ENCODE measurements at regions not wholly inside any gene's neighbourhood (a gene's known extent, or its start where the extent isn't known, plus 50 kb on each side); places are given as distances from the start of the nearest gene placed in this dataset.
"Not testable (repeated sequence)": the region's sequence is repeated elsewhere in the genome, so short reads cannot be mapped to it uniquely, and the experiment has no call there.

GRCh38 chr1:83491930-83492329 is 507.0 kb downstream of the TTLL7 start:
- TF ChIP-seq CTCF (IDR thresholded peaks at IDR 0.05) (no peak), POLR2A (IDR thresholded peaks at IDR 0.05) (no peak)
- no peaks in the 10 kb centered on the region for H3K4me1 ChIP-seq (replicated peaks in 1 of 2)
- no peak overlapping the region for H3K4me3 ChIP-seq
- no peaks in the 10 kb centered on the region for H3K9me3 ChIP-seq (replicated peaks in 1 of 3)
- intact Hi-C loops (cut with DNase I): no loop called here
- H3K36me3 ChIP-seq (replicated peaks in 1 of 2): no peaks in the 10 kb centered on the region
- H3K27me3 ChIP-seq: no peaks in the 10 kb centered on the region
- no peak for DNase-seq
- 80 to 89% (median 84%) methylated on average over 2 of the region's 2 CpGs for WGBS, 4 donors
- H3K27ac ChIP-seq: no peak overlapping the region

DNA sequence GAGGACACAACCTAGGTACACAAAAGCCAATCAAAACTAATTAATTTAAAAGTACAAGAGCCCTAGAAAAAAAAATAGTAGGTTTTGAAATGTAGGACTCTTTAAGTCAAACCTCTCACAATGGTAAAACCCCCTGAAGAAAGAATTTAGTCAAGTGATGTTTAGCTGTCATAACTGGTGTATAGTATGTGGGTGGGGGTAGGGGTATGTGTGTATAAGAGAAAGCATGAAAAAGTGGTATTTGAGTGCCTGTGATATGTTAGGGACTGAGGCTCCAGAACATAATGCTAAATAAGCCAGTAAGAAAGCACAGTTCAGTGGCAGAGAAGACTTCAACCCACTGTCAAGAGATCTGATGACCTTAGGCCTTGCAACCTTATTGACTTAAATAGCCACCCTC is 507.9 kb downstream of the TTLL7 start:
- no peaks in the 10 kb centered on the region for H3K36me3 ChIP-seq (replicated peaks in 1 of 2)
- intact Hi-C loops (cut with DNase I): no loop called here
- no peak overlapping the region for H3K4me3 ChIP-seq
- no peak for DNase-seq
- TF ChIP-seq POLR2A (IDR thresholded peaks at IDR 0.05) (no peak), CTCF (IDR thresholded peaks at IDR 0.05) (no peak)
- no peaks in the 10 kb centered on the region for H3K27me3 ChIP-seq
- H3K27ac ChIP-seq: no peak overlapping the region
- no peaks in the 10 kb centered on the region for H3K4me1 ChIP-seq (replicated peaks in 1 of 2)
- H3K9me3 ChIP-seq (replicated peaks in 1 of 3): no peaks in the 10 kb centered on the region

DNA sequence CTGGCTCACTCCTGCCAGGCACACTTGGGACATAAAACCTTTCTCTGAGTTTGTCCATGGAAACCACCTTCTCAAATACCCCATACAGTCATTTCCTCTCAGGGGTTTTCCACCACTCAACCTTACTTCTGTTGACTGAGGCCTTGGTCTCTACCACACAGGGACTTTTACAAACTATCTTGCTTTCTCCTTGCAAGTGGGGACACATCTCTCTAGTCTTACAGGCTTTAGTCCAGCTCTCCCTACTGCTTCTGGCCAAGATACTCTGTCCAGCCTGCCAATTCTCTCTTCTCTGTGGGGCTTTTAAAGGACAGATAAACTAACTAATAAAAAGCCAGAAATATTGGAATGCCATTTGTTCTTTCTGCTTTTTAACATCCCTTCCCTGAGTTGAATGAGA is 510.8 kb downstream of the TTLL7 start:
- intact Hi-C loops (cut with DNase I); H3K36me3 ChIP-seq (replicated peaks in 1 of 2): not testable (repeated sequence)

DNA sequence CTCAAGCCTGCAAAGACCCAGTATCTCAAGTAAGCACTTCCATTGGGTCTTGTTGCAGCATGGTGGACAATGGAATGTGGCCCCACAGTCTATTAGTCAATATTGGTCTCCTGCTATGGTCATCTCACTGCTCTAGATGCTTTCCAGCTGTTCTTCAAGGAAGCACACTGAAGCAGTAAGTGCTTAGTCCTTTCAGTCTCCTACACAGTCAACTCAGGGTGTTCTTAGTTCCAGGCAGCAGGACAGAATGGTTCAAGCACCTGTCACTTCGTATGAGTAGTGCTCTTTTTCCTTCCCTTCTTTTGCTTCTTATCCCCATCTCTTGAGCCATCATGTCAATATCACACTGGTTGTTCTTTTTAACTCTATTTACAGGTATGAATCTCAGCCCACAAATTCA is 511.5 kb downstream of the TTLL7 start:
- H3K27ac ChIP-seq; H3K36me3 ChIP-seq (replicated peaks in 1 of 2); H3K4me1 ChIP-seq (replicated peaks in 1 of 2); DNase-seq; intact Hi-C loops (cut with DNase I); H3K27me3 ChIP-seq; H3K9me3 ChIP-seq (replicated peaks in 1 of 3); H3K4me3 ChIP-seq: not testable (repeated sequence)
- WGBS, 4 donors: 72 to 88% (median 79%) methylated on average over 1 of the region's 1 CpG

More for the DNA sequence above, 510.8 kb downstream of the TTLL7 start:
- not testable (repeated sequence) for H3K4me3 ChIP-seq; H3K27ac ChIP-seq; H3K27me3 ChIP-seq; H3K9me3 ChIP-seq (replicated peaks in 1 of 3); H3K4me1 ChIP-seq (replicated peaks in 1 of 2); DNase-seq

DNA sequence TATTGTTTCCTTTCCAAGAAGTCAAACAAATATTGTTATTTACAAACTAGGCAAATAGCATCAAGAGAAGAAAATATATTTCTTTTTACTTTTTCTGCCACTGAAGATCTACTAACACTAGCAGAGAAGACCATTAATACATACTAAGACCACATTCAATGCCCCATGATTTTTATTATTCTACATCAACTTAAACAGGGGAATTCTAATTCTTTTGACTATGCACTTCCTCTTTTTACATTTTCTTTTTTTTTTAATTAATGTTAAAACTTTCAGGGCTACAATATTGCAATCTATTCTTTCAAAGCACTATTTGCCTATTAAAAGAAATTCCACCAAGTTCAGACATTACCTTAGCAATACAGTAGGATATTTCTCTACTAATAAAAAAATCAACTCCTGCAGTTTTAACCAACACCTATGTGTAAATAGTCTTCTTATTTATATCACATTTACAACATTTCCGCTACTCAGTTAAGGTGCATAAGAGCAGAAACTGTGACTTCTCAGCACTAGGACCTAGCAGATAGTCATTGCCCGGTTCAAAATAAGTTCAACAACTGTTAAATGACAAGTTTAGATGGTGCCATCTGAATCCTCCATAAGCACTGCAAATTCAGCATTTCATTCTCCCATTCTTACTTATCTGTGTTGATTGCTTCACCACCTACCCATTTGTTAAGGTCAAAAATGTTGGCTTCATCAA is 513.5 kb downstream of the TTLL7 start:
- H3K27ac ChIP-seq; H3K36me3 ChIP-seq (replicated peaks in 1 of 2); H3K9me3 ChIP-seq (replicated peaks in 1 of 3); H3K4me1 ChIP-seq (replicated peaks in 1 of 2); intact Hi-C loops (cut with DNase I); DNase-seq; H3K4me3 ChIP-seq; H3K27me3 ChIP-seq: not testable (repeated sequence)
- WGBS, 4 donors: 81 to 96% (median 92%) methylated on average over 2 of the region's 2 CpGs

DNA sequence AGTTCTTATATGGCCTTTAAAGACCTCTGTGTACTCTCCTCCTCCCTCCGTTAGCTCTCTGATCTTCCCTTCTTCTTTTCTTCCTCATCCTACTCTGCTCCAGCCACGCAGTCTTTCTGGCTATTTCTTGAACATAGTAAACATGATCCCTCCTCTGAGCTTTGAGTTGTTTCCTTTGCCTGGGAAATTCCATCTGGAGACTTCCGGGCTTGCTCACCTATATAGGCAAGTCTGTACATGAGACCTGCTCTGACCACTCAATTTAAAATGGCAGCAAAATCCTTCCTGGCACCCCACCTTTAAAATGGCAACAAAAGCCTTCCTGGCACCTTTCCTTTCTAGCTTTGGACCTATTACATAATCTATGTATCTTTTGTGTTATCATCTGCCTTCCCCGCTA is 517.6 kb downstream of the TTLL7 start:
- DNase-seq; H3K4me3 ChIP-seq; H3K27ac ChIP-seq; intact Hi-C loops (cut with DNase I); H3K36me3 ChIP-seq (replicated peaks in 1 of 2); H3K9me3 ChIP-seq (replicated peaks in 1 of 3); H3K4me1 ChIP-seq (replicated peaks in 1 of 2); H3K27me3 ChIP-seq: not testable (repeated sequence)
- 84 to 90% (median 87%) methylated on average over 3 of the region's 4 CpGs for WGBS, 4 donors

DNA sequence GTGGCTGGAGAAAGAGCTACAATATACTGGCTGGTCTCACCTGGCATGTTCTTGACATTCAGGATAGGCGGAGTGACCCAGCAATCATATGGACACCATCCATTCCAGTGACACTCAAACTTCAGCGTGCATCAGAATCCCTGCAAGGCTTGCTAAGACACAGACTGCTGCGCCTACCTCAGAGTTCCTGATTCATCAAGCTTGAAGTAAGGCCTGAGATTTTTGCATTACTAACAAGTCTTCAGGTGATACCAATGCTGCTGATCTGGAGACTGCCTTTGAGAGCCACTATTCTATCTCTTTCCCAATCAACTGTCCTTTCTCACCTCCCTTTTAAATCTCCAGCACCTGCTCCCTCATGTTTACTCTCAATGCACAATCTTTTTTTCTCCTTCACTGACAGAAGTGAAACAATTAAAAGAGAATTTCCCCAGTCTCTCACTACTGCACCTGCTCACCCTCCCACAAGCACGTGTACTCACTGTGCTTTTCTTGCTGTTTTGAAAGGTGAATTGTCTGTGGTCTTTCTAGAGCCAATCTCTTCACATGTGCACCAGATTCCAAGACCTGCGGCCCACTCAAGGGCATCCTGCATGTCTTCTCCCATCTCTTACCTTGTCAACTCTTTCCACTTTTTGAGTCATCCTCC is 519.2 kb downstream of the TTLL7 start:
- H3K9me3 ChIP-seq (replicated peaks in 1 of 3); H3K36me3 ChIP-seq (replicated peaks in 1 of 2); DNase-seq; H3K27me3 ChIP-seq; H3K4me1 ChIP-seq (replicated peaks in 1 of 2); H3K4me3 ChIP-seq; intact Hi-C loops (cut with DNase I); H3K27ac ChIP-seq: not testable (repeated sequence)
- 92 to 95% (median 95%) methylated on average over 4 to 5 of the region's 5 CpGs for WGBS, 4 donors

DNA sequence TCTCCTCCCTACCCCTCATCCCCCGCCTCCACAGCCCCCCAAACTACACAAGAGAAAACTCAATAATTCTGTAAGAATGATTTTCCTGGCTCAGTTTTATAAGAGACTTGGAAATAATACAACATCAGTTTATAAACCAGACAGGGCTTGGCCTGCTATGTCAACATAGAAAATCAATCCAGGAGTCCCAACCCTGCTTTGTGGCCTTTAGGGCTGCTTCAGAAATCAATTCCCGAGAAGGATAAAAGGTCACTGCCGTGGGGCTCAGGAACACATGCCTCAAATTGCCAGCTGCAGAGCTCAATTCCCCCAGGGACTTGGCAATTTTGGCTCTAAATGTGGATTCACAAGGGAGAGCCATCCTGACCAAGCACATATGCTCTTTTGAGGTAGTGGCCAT is 520.8 kb downstream of the TTLL7 start:
- H3K36me3 ChIP-seq (replicated peaks in 1 of 2); intact Hi-C loops (cut with DNase I); H3K4me1 ChIP-seq (replicated peaks in 1 of 2); H3K27me3 ChIP-seq; H3K27ac ChIP-seq; DNase-seq; H3K4me3 ChIP-seq; H3K9me3 ChIP-seq (replicated peaks in 1 of 3): not testable (repeated sequence)
- WGBS, 4 donors: 51 to 82% (median 69%) methylated on average over 2 to 3 of the region's 3 CpGs

DNA sequence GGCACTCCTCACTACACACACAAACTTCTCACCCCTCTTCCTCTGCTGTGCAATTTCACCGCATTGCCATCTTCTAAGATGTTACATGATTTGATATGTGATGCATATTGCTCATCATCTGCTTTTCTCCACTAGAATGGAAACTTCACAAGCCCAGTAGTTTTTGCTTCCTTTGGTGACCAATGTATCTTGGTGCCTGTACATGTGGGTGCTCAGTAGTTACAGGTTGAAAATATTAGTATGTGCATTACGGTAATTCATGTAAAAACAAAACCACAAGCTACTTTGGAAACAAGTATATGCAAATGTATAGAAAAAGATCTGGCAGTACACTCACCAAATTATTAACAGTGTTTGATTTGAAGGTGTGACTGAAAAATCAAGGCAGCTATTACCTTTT is 522.4 kb downstream of the TTLL7 start:
- WGBS, 4 donors: 83 to 96% (median 94%) methylated on average over 2 of the region's 2 CpGs
- H3K9me3 ChIP-seq (replicated peaks in 1 of 3); H3K27ac ChIP-seq; H3K27me3 ChIP-seq; H3K36me3 ChIP-seq (replicated peaks in 1 of 2); H3K4me3 ChIP-seq; DNase-seq; intact Hi-C loops (cut with DNase I); H3K4me1 ChIP-seq (replicated peaks in 1 of 2): not testable (repeated sequence)

All from adrenal gland (tissue), 9 donors.